Neural cell (in vitro differentiated cells): ENCODE measurements at regions not wholly inside any gene's neighbourhood (a gene's known extent, or its start where the extent isn't known, plus 50 kb on each side); places are given as distances from the start of the nearest gene placed in this dataset.

Experiments
- EZH2 ChIP-seq: fragments of 200-600, 300-800 bp; shearing (Covaris generic), sonication (generic); IDR thresholded peaks from 2 replicates; pipeline ENCODE4 v1.6.1; 2014; ENCODE audit warnings: antibody characterized with exemption, low read length, borderline replicate concordance, mild to moderate bottlenecking; ENCODE audit not compliant: insufficient read depth, poor library complexity, severe bottlenecking
- POLR2AphosphoS5 ChIP-seq: IDR thresholded peaks from 2 replicates; pipeline ENCODE4 v1.6.1; 2012
- RAD21 ChIP-seq: fragments of 450-650 bp; conservative IDR thresholded peaks from 2 replicates; pipeline ENCODE4 v1.6.1; 2014; ENCODE audit warnings: antibody characterized with exemption, mild to moderate bottlenecking, moderate library complexity
- TAF1 ChIP-seq: IDR thresholded peaks from 2 replicates; pipeline ENCODE4 v1.6.1; 2012; ENCODE audit warnings: low read depth
- TF ChIP-seq, protein P1 (sequence below): fragments of 450-650 bp; IDR thresholded peaks from 2 replicates; pipeline ENCODE4 v1.5.1; 2014; ENCODE audit warnings: antibody characterized with exemption, mild to moderate bottlenecking, moderate library complexity; ENCODE audit not compliant: poor library complexity, severe bottlenecking

DNA sequence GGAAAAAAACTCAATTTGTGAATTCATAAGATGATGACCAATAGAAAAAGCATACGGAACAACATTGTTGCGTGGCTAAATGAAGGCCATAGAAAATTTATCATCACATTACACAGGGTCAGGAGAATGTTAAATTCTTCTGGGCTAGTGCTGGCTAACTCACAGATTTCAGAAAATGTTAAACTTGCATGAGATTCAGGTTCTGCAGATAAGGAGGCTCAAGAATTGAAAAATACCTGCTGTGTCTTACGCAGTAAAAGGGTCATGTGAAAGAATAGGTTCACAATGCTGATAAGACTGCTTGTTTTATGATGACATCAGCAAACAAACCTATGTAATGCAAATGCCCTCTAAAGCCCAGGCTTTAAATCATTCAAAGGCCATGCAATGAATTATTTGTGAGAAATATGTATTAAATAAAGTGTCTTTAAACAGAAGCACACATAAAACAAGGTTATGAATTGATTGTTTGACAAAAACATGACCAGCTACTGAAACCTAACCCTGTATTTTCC is 378.8 kb downstream of the USP25 start:
- no peak for TF ChIP-seq EZH2
- TF ChIP-seq POLR2AphosphoS5 = no peak
- no peak for TF ChIP-seq RAD21
- no peak for TF ChIP-seq TAF1
- TF ChIP-seq, protein P1, sequence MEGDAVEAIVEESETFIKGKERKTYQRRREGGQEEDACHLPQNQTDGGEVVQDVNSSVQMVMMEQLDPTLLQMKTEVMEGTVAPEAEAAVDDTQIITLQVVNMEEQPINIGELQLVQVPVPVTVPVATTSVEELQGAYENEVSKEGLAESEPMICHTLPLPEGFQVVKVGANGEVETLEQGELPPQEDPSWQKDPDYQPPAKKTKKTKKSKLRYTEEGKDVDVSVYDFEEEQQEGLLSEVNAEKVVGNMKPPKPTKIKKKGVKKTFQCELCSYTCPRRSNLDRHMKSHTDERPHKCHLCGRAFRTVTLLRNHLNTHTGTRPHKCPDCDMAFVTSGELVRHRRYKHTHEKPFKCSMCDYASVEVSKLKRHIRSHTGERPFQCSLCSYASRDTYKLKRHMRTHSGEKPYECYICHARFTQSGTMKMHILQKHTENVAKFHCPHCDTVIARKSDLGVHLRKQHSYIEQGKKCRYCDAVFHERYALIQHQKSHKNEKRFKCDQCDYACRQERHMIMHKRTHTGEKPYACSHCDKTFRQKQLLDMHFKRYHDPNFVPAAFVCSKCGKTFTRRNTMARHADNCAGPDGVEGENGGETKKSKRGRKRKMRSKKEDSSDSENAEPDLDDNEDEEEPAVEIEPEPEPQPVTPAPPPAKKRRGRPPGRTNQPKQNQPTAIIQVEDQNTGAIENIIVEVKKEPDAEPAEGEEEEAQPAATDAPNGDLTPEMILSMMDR = no peak
